Activated CD8-positive, alpha-beta memory T cell treated with anti-CD3 and anti-CD28 coated beads for 48 hours (primary cell): ENCODE measurements at regions not wholly inside any gene's neighbourhood (a gene's known extent, or its start where the extent isn't known, plus 50 kb on each side); places are given as distances from the start of the nearest gene placed in this dataset.

Experiments used
- DNase-seq, 3 experiments: peaks; one replicate each; pipeline ENCODE4 v3.0.0-alpha.2; 2020; ENCODE audit warnings: low read depth in 2 of 3, low spot score in 2 of 3

DNA sequence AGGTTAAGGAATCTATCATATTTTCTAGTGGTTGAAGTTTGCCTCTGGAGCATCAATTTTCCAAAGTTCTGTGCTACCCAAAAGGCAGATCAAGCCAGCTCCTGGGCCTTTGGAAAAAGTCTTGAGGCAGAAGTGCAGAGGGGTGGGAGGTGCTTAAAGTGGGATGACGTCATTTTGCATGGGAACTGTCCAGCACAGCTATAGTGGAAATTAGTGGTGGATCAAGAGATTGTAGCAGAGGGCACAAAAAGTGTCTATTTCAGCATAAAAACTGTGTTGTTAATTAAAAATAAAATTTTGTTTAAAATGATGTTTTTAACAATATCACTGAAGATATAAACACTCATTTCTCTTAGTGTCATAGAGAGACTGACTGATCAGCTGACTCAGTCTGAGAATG lies 221.9 kb downstream of the LRRN1 start:
- DNase-seq, result no peak

DNA sequence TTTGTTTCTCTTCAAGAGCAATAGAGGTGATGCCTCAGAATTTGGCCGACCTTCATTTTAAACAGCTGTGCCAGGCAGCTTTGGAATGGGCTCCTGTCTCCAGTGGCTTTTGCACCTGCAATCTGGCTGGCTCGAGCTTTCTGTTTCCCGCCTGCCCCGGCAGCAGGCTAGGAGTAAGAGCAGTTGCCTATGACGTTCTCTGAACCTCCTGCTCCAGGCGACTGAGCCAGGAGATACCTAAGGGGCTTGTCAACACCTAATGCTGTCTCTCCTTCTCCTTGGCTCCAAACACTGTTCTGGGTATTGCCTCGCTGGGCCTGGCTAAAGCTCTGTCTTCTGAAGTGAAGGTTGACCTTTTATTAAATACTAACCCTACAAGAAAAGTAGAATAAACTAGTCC lies 229.9 kb downstream of the LRRN1 start:
- no peak for DNase-seq

DNA sequence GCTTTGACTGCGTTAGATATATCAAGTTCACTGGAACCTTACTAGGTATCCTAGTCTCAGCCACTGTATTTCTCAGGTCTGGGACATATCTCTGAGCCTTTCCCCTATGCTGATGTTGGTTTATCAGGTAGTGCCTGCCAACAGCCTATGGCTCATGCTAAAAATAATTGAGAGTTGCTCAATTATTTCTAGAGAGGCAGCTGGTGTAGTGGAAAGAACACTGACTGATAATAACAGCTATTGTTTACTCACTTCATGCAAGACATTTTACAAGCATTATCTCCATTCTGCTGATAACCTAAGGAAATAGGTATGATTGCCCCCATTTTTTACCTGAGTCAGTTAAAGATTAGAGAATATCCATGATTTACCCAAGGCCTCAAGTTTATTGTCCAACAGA lies 231.4 kb downstream of the LRRN1 start:
- DNase-seq, result no peak

DNA sequence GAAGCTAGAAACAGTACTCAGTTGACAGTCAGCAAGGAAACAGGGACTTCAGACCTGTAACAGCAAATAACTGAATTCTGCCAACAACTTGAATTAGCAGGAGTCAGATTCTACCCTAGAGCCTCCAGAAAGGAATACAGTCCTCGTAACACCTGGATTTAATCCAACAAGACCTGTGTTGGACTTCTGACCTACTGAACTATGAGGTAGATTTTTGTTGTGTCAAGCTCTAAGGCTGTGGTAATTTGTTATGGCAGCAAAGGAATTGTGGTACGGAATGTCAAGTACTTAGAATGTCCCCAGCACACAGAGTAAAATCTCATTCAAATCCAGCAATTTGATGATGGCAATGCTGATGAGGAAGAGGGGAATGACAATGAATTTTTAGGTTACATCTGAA lies 234.1 kb downstream of the LRRN1 start:
- DNase-seq, result no peak

DNA sequence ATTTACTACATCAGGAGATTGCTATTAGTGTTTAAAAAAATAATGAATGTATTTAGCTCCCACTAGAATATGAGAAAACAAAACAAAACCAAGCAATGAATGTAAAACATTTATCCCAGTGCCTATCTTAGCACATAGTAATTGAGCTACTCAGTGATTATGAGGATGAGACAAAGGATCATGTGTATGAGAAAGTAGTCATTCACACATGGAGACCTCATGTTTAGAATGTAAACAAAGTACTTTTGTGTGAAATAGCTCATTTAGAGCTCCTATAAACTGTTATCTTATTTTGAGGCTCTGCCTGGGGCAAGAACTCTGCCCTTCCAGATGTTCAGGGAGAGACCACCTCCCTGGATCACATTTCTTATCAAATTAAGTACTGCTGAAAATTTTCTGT lies 236.8 kb downstream of the LRRN1 start:
- DNase-seq, result no peak

DNA sequence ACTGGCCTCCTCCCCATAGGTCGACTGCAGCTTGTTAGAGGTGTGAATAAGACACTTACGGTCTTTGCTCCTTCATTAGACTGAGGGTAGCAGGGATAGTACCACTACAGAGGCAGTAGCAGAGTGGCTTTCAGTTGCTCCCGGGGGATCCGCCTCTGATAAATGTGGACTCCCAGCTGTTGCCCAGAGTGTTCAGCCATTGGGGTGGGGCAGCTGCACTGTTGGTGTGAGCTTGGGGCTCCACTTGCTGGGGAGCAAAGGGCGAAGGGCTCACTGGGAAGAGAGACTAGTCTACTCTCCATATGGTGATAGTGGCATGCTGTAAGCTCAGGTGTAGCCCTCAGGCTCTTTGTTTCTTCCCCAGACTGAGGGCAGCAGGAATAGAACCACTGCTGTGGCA lies 239.1 kb downstream of the LRRN1 start:
- no peak for DNase-seq

DNA sequence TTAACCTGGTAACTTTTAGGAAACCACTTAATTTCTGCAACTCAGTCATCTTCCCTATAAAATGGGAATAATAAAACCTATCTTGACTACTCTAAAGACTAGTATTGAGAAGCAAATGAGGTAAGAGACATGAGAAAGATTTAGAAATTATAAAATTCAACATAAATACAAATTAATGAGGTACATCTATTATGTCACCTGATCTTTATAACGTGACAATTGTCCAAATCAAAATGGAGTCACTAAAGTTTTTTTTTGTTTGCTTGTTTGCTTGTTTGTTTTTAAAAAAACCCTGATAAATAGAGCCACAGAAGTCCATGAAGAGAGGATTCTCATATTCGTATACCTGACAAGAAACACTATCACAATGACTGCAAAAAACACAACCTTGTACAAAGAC lies 242.8 kb downstream of the LRRN1 start:
- DNase-seq, result no peak

DNA sequence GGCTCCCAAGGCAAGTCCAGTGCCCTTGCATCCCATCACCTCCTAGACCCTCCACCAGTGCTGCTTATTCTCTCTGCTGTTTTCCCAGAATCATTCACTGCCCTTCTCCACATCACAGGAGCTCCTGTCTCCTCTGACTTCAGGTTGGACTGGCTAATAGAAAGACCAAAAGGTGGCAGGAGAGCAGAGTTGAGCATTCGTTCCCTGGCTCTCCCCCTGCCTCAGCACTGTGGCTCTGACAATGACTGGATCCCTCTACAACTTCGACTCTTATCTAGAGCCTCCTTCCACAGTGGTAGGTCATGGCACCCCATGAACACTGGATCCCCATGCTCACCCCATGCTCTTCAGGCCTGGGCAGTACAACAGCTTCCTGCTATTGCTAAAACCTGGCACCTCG lies 243.6 kb downstream of the LRRN1 start:
- DNase-seq, result no peak

DNA sequence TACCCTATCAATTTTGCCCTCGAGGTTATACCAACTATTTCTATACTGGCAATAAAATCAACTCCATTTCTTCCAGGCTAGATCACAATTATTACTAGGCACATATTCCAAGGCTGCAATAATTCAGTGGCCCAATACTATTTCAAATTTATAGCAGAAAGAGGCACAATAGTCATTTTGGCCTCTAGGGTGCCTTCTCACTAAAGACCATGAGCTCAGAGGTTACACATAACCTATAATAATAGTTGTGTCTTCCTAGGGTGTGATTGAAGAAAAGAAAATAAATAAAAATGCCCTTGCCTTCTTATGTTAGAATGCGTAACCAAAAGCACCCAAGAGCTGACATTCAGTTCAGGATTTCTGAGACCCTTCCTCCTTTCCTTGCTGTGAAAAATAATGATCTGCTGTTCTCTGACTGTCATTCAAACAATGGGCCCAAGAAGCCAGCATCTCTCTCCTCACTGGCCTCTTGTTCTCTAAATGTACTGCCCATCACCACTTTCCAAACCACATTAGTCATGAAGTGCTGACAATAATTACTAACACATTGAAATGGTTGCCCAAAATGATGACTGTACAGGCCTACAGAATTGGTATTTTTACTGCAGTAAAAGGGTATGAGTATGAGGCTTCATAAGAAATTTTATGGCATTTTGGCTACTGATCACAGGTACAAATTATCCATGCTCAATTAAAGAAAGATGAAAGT lies 244.8 kb downstream of the LRRN1 start:
- no peak for DNase-seq

DNA sequence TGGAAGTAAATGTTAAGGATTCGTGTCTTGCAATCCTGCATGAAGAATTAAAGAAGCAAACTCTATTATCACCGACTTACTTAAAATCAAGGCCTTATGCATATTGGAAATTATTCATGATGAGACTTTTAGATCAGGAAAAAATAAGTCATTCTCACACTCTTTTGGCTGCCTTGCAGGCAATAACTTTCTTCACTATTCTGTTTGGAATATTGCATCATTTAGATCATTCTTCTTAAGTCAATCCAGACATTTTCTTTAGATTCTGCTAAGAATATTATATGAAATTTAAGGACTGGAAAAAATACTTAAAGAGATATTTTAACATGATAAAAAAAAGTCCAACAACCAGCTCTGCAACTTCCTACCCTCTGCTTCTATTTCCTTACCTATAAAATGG lies 245.4 kb downstream of the LRRN1 start:
- no peak for DNase-seq

DNA sequence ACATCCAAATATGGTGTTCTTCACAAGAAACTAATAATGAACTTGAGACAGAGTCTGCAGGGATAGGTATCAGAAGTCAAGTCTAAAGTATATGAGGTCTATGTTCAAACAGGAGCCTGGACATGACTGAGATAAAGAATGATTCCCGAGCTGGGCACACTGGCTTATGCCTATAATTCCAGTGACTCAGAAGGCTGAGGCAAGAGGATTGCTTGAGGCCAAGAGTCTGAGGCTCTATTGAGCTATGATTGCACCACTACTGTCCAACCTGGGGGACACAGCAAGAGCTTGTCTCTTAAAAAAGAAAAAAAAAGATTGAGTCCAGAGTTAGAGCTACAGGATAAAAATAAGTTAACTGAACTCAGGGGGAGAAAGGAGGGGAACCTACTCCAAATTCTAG lies 246.5 kb downstream of the LRRN1 start:
- no peak for DNase-seq

DNA sequence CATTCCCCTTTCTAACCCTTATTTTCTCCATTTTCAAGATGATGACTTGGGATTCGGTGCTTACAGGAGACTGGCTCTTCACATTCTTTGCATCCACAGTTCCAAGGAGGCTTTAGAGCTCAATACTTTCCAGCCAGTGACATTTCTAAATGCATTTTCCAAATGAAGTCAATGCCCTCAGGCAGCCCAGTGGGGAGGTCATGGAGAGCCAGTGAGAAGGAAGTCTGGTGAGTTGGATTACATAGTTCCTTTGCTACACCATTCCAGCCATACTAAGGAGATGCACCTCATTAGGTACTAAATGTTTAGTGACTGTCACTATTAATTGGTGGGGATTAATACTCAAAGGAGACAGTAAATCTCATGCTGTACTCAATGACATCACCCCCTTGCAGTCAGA lies 248.1 kb downstream of the LRRN1 start:
- DNase-seq, result no peak

DNA sequence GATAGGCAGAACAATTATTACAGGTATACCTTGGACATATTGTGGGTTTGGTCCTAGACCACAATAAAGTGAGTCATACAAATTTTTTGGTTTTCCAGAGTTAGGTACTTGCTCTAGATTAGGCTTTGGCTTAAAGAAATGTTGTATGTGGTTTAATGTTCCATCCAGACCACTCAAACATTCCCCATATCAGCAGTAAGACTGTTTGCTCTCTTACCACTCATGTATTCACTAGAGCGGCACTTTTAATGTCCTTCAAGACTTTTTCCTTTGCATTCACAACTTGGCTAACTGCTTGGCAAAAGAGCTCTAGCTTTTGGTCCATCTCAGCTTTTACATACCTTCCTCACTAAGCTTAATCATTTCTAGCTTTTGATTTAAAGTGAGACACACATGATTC lies 250.5 kb upstream of the SETMAR start:
- DNase-seq, result no peak

DNA sequence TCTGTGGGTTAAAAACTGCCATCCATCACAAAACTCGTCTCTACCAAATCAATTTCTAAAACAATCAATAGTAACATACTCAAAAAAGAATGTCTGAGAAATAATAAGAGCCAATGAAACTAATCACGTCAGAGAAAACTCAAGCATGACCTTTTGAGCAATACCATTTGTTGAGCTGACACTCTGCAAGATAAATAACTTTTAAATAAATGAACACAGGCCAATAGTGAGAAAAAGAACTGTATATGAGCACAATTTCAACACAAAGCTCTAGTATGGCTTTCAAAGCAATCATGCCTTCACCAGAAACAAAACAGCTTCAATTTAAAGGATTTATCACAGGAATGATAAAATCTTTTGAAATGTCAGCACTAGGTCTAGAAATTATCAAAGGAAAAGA lies 249.2 kb upstream of the SETMAR start:
- no peak for DNase-seq

DNA sequence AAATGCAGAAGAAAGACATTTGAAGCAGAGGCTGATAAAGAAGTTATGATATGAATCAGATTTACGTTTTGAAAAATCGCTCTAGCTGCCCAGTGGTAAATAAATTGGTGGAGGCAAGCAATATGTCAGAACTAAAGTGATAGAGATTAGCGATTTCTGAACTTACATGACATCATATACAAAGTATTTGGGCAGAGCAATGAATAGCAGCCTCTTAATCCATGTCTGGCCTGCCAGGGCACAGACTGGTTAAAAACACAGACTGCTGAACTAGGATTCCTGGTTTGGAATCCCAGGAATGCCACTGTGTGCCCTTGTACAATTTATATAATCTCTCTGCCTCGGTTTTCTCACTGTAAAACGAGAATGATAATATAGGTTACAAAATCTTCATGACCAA lies 243.1 kb upstream of the SETMAR start:
- no peak for DNase-seq

DNA sequence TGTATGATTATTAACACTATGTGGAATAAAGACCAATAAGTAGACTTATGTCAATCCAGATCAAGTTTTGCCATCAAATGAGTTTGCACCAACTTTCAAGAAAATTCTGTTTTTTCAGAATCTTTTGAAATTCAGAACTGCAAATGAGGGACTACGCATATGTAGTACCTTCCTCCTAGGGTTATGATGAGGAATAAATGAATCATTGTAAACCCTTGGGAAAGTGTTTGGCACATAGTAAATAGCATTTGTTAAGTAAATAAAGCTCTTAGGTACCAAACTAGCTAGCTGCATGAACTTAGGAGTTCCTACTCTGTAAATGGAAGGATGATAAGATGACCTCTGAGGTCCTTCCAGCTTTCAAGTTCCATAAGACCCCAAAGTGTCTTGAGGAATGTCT lies 242.6 kb upstream of the SETMAR start:
- no peak for DNase-seq

DNA sequence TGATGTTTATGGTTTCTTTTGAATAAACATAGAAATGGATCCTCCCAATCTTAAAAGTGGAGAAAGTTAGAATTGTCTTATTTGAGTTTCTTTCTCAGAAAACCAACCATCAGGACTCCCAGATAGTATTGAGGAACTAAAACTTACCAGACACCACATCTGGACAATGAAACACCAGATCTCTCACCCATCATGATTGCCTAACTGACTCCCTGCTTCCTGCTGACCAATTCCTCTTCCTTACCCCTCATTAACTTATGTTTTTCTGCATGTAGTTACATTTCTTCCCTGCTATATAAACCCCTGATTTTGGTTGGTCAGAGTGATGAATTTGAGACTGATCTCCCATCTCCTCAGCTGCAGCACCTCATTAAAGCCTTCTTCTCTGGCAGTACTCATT lies 242.0 kb upstream of the SETMAR start:
- DNase-seq, result no peak

DNA sequence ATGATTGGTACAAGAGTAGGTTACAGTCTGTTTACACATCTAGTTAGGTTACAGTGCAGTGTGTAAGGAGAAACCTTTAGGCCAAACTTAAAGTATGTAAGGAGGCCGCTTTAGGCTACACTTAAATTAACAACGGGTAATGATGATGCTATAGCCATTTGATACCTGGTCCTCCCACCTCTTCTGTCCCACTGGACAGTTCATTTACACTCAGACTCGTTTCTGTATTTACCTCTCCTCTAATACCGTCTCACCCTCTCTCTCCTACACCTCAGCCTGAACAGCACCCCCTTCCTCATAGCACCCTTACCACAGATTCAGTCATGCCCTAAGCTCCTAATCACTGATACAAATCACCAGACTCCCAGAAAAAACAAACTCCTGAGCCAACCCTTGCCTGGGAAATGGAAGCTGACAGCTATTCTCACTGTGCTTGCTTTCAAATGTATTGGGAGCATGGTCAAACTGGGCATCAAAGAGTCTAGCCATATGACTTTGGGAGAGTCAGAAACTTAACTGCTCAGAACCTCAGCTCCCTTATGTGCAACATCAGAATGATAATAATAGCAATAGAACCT lies 241.3 kb upstream of the SETMAR start:
- DNase-seq, result no peak

DNA sequence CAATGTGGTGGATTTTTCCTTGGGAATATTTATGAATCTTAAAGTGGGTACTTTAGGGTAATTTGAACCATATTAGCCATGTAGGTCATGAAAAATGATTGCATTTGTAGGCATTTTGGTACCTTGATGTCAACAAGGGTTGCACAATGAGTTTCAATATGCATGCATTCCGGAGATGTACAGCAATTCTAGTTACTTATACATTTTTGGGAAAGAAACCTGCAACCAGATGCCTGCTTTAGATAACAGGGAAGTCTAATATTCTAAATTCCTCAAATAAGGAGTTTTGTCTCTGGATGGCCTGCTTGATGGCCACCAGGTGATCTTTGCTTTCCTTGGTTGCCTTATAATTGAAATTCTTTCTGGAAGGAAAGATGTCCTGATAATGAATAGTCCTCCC lies 240.5 kb upstream of the SETMAR start:
- DNase-seq, result no peak

DNA sequence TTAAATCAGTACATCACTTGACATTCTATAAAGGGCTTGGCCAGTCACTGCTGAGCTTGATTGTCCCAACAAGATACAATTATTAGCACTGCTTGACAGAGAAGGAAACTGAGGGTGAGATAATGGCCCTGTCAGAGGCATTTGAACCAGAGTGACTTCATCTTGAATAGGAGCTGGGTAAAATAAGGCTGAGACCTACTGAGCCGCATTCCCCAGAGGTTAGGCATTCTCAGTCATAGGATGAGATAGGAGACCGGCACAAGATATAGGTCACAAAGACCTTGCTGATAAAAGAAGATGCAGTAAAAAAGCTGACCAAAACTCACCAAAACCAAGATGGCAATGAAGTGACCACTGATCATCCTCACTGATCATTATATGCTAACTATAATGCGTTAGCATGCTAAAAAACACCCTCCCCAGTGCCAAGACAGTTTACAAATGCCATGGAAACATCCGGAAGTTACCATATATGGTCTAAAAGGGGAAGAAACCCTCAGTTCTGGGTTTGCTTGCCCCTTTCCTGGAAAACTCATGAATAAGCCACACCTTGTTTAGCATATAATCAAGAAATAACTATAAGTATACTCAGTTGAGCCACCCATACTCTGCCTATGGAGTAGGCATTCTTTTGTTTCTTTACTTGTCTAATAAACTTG lies 239.1 kb upstream of the SETMAR start:
- no peak for DNase-seq

DNA sequence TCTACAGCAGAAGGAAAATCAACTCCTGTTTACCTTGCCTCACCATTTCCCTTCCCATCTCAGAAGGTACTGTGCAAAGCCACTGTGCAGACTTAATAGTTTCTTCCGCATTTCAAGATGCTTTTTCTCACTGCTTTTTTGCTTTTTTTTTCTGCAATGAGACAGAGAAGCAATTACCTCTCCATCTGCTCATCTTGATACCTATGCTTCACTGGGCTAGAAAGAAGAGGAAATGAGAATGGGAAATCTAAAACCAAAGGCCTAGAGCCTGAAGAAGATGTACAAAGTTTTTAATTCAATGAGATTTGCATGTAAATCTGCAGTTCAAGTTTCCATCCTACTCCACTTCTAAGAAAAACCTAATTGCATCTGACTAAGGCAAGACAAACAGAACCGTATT lies 238.1 kb upstream of the SETMAR start:
- DNase-seq, result no peak

DNA sequence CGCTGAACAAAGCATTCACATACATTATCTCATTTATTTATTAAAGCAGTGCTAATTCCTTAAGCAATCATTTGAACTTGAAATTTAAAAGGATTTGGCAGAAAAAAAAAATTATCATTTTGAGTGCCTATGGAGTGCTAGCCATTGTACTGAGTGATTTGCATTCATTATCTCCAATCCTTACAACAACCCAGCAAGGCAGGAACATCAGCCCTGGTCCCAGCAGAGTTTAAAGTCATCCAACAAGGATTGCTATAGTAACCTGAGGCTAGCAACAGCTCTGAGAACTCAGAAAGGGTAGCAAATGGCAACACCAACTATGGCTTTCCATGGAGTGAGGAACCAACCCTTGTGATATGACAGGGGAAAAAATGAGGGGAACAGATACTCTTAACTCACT lies 237.6 kb upstream of the SETMAR start:
- no peak for DNase-seq

DNA sequence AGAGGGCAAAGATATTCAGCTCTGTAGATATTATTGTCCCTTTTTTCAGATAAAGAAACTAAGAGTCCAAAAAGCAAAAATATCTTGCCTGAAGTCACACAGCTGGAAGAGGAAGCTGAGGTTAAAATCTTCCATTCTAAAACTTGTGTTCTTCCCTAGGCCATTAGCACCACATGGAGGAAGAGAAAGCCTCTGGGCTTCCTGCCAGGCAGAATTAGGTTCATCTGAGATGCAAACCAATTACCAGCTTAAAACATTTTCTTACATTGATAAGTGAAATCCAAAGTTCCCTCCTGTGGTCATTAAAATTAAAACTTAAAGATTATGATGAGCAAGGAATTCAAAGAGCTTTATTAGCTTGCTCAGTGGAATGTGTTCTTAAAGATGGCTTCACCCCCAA lies 235.3 kb upstream of the SETMAR start:
- DNase-seq, result no peak
